GM12872 (cell line): ENCODE measurements at regions not wholly inside any gene's neighbourhood (a gene's known extent, or its start where the extent isn't known, plus 50 kb on each side); places are given as distances from the start of the nearest gene placed in this dataset.

ENCODE experiments used
- TF ChIP-seq, protein P1 (sequence below): IDR thresholded peaks from 3 replicates; pipeline ENCODE4 v1.5.1; 2011; ENCODE audit warnings: low read depth, mild to moderate bottlenecking, low read length, moderate library complexity; ENCODE audit not compliant: insufficient read depth

- TF ChIP-seq, protein P1, sequence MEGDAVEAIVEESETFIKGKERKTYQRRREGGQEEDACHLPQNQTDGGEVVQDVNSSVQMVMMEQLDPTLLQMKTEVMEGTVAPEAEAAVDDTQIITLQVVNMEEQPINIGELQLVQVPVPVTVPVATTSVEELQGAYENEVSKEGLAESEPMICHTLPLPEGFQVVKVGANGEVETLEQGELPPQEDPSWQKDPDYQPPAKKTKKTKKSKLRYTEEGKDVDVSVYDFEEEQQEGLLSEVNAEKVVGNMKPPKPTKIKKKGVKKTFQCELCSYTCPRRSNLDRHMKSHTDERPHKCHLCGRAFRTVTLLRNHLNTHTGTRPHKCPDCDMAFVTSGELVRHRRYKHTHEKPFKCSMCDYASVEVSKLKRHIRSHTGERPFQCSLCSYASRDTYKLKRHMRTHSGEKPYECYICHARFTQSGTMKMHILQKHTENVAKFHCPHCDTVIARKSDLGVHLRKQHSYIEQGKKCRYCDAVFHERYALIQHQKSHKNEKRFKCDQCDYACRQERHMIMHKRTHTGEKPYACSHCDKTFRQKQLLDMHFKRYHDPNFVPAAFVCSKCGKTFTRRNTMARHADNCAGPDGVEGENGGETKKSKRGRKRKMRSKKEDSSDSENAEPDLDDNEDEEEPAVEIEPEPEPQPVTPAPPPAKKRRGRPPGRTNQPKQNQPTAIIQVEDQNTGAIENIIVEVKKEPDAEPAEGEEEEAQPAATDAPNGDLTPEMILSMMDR = no peak
Measured at GRCh38 chr10:94251098-94251497, 111.6 kb downstream of the NOC3L start.

GRCh38 chr10:94251568-94251967 is 111.2 kb downstream of the NOC3L start:
- TF ChIP-seq, protein P1 = no peak

DNA sequence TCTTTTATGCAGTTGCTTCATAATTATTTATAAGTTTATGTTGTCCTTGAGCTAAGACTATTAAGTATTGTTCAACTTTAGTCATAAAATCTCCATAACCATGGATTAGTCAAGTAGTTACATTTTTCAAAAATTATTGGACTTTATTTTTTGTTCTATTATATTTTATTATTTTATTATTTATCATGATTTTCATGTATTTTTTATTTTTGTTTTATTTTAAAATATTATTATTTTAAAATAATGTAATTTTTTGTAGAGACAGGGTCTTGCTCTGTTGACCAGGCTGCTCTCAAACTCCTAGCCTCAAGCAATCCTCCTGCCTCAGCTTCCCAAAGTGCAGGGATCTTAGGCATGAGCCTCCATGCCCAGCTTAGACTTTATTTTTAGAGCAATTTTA is 102.3 kb downstream of the NOC3L start:
- TF ChIP-seq, protein P1 = no peak

DNA sequence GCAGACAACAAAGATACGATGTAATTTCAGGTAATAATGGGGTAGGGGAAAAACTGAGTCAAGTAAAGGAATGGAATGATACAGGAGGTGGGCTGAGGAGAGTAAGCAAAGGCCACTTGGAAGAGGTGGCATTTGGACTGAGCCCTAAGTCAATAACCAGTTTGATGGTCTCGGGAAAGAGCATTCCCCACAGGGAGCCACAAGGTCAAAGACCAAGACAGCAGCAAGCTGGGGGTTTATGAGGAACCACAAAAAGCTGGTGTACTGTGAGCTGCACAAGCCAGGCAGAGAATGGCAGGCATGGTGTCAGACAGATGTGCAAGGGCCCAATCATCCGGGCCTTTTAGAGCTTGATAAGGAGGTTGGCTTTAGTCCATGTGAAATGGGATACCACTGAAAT is 98.7 kb downstream of the NOC3L start:
- TF ChIP-seq, protein P1 = no peak

DNA sequence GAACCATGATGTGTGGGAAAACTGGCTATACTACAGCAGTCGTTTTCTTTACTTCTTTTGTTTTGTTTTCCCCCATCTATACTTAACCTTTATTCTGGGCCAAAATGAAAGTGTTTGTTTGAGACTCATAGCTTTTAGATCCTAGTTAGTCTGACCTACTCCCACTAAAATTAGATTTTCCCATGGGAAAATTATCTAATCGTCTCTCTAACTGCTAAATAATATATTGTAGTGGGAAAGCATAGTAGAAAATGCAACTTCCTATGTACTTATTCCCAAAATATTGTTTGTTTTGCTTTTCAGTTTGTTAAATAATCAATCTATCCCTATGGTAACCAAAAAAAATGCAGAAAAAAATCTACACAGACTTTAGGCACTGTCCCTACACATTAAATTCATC is 96.6 kb downstream of the NOC3L start:
- TF ChIP-seq, protein P1 = no peak

- TF ChIP-seq, protein P1 = no peak
Measured at GRCh38 chr10:94268652-94269051, 94.1 kb downstream of the NOC3L start.

DNA sequence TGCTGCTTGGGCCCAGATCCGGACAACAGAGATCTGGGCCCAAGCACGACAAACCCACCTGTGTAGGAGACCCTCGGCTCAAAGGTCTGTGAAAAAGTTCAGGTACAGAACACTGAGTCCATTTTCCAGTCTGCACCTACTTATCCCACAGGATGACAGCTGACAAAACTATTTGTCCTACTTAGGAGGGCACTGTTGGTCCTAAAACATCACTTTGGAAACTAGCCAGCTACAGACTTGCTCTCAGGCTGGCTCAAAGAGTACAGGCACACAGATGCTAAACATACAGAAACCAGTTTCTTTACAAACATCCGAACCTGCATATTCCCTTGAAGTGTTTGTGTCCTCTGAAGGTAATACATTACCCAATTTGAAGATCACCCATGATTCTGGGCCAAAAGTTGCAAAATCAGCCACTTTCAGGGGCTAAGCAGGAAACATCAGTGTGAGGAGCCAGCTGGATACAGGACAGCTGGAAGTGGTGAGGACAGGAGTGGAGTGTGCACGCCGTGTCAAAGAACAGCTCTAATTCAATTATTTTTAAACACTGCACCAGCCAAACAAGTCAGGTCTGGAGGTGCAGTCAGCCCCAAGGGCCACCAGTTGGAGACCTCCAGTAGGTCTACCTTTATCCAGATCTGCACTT is 88.5 kb downstream of the NOC3L start:
- TF ChIP-seq, protein P1 = no peak

- TF ChIP-seq, protein P1 = no peak
Measured at GRCh38 chr10:94276140-94276539, 86.6 kb downstream of the NOC3L start.
